ENCODE measurements at regions not wholly inside any gene's neighbourhood (a gene's known extent, or its start where the extent isn't known, plus 50 kb on each side); places are given as distances from the start of the nearest gene placed in this dataset.

GRCh38 chr1:208581209-208581608 lies 337.0 kb upstream of the PLXNA2 start:
- DNase-seq (no peak), ATAC-seq (ENCODE audit: insufficient read depth, low read depth) (no peak)

DNA sequence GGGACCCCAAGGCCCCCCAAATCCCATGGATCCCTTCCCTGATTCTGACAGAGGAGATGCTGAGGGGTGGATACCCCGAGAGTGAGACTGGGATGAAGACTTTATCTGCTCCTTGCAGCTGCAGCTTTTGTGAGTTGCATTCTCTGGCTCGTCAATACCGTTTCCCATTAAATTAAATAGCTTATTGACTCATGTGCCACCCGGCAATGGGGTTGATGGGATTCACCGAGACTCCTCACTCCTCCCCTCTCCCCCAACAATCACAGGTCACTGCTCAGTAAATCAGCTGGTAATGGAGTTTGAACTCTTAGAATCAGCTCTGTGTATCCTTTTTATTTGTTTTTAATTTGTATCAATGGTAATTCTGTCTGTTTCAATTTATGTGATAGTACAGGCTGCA lies 337.5 kb upstream of the PLXNA2 start:
- Histone ChIP-seq H4K20me1 (ENCODE audit: insufficient read depth, low read length) (no peaks in the 10 kb centered on the region), H3K9ac (ENCODE audit: low read depth, low read length) (no peak overlapping the region), H3K4me1 (ENCODE audit: insufficient read depth, low read length) (no peaks in the 10 kb centered on the region), H3K36me3 (ENCODE audit: insufficient read depth, low read length) (no peaks in the 10 kb centered on the region), H3K79me2 (ENCODE audit: insufficient read depth, low read length) (no peaks in the 10 kb centered on the region), H3K4me3 (ENCODE audit: low read depth in 1 of 2, low read length in 2 of 2) (no peak overlapping the region), H3K4me2 (ENCODE audit: insufficient read depth, low read length) (no peak overlapping the region), H3K27me3 (ENCODE audit: insufficient read depth, low read length, poor library complexity) (peaks cover 6% of the 10 kb centered on the region), H3K9me3 (ENCODE audit: insufficient read depth, low read length, severe bottlenecking) (no peaks in the 10 kb centered on the region), H3K27ac (ENCODE audit: low read length) (no peak overlapping the region), H2AFZ (ENCODE audit: low read depth, low read length) (no peak overlapping the region)
- no peak for DNase-seq
- TF ChIP-seq, protein P1, sequence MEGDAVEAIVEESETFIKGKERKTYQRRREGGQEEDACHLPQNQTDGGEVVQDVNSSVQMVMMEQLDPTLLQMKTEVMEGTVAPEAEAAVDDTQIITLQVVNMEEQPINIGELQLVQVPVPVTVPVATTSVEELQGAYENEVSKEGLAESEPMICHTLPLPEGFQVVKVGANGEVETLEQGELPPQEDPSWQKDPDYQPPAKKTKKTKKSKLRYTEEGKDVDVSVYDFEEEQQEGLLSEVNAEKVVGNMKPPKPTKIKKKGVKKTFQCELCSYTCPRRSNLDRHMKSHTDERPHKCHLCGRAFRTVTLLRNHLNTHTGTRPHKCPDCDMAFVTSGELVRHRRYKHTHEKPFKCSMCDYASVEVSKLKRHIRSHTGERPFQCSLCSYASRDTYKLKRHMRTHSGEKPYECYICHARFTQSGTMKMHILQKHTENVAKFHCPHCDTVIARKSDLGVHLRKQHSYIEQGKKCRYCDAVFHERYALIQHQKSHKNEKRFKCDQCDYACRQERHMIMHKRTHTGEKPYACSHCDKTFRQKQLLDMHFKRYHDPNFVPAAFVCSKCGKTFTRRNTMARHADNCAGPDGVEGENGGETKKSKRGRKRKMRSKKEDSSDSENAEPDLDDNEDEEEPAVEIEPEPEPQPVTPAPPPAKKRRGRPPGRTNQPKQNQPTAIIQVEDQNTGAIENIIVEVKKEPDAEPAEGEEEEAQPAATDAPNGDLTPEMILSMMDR (IDR thresholded peaks at IDR 0.05; ENCODE audit: borderline replicate concordance, extremely low read depth, low read length, poor library complexity, severe bottlenecking), result no peak
- TF ChIP-seq EZH2 (IDR thresholded peaks at IDR 0.05; ENCODE audit: borderline replicate concordance, low read depth, low read length, severe bottlenecking), result no peak
- no peak for ATAC-seq (ENCODE audit: insufficient read depth, low read depth)

More at GRCh38 chr1:208581209-208581608, 337.0 kb upstream of the PLXNA2 start:
- Histone ChIP-seq H3K9ac (ENCODE audit: low read depth, low read length) (no peak overlapping the region), H3K4me1 (ENCODE audit: insufficient read depth, low read length) (no peaks in the 10 kb centered on the region), H3K79me2 (ENCODE audit: insufficient read depth, low read length) (no peaks in the 10 kb centered on the region), H3K27ac (ENCODE audit: low read length) (no peak overlapping the region), H3K27me3 (ENCODE audit: insufficient read depth, low read length, poor library complexity) (peaks cover 9% of the 10 kb centered on the region), H4K20me1 (ENCODE audit: insufficient read depth, low read length) (no peaks in the 10 kb centered on the region), H3K4me2 (ENCODE audit: insufficient read depth, low read length) (no peak overlapping the region), H3K4me3 (ENCODE audit: low read depth in 1 of 2, low read length in 2 of 2) (no peak overlapping the region), H3K9me3 (ENCODE audit: insufficient read depth, low read length, severe bottlenecking) (no peaks in the 10 kb centered on the region), H3K36me3 (ENCODE audit: insufficient read depth, low read length) (no peaks in the 10 kb centered on the region), H2AFZ (ENCODE audit: low read depth, low read length) (no peak overlapping the region)
- TF ChIP-seq, protein P1 (IDR thresholded peaks at IDR 0.05; ENCODE audit: borderline replicate concordance, extremely low read depth, low read length, poor library complexity, severe bottlenecking), result no peak

DNA sequence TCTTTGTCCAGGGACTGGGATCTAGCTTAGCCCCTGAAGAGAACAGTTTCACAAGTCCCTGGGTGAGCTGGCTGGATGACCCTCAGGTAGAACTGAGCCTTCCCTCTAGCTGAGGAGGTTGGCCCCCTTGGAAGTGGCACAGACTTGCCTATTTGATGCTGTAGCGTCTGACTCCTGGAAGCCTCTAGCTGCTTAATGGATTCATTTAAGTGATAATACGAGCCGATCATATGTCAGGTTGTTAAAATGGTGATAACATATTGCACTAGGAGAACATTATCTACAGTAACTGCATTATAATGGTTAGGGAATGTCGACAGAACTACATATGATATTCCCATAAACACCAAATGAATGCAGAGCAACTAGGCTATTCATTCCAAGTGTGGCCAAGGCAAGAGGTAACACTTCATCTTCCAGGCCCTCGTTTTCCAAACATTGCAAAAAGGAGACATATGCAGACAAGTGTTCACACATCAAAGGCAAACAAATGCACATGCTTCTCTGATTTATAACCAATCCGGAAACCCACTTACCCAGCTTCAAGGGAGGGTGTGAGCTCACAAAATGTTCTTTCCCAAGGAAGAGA lies 340.1 kb upstream of the PLXNA2 start:
- Histone ChIP-seq H3K36me3 (ENCODE audit: insufficient read depth, low read length) (no peaks in the 10 kb centered on the region), H3K79me2 (ENCODE audit: insufficient read depth, low read length) (no peaks in the 10 kb centered on the region), H3K9ac (ENCODE audit: low read depth, low read length) (no peak overlapping the region), H4K20me1 (ENCODE audit: insufficient read depth, low read length) (no peaks in the 10 kb centered on the region), H3K27me3 (ENCODE audit: insufficient read depth, low read length, poor library complexity) (peaks cover 6% of the 10 kb centered on the region), H3K27ac (ENCODE audit: low read length) (no peak overlapping the region), H3K4me1 (ENCODE audit: insufficient read depth, low read length) (no peaks in the 10 kb centered on the region), H3K9me3 (ENCODE audit: insufficient read depth, low read length, severe bottlenecking) (no peaks in the 10 kb centered on the region), H3K4me3 (ENCODE audit: low read depth in 1 of 2, low read length in 2 of 2) (no peak overlapping the region), H2AFZ (ENCODE audit: low read depth, low read length) (no peak overlapping the region), H3K4me2 (ENCODE audit: insufficient read depth, low read length) (no peak overlapping the region)
- TF ChIP-seq, protein P1 (IDR thresholded peaks at IDR 0.05; ENCODE audit: borderline replicate concordance, extremely low read depth, low read length, poor library complexity, severe bottlenecking), result no peak
- TF ChIP-seq EZH2 (IDR thresholded peaks at IDR 0.05; ENCODE audit: borderline replicate concordance, low read depth, low read length, severe bottlenecking), result no peak
- DNase-seq (no peak), ATAC-seq (ENCODE audit: insufficient read depth, low read depth) (no peak)

DNA sequence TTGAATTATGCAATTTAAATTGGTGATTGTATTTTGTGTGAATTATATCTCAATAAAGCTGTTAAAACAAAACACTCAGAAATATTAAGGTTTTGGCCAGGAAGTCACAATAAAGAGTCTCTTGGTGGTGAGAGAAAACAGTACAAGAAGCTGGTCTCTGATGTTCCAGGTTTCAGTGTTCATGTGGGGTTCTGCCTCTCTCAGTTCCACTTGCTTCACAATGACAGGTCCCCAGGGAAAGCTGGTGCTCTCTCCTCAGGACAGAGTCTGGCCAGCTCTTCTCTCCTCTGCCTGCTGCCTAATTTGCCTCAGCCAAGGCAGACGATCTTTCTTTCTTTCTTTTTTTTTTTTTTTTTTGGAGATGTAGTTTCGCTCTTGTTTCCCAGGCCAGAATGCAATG lies 342.9 kb upstream of the PLXNA2 start:
- no peaks in the 10 kb centered on the region for H3K9me3 ChIP-seq (ENCODE audit: insufficient read depth, low read length, severe bottlenecking)

More for the DNA sequence above, 342.9 kb upstream of the PLXNA2 start:
- Histone ChIP-seq H3K4me3 (ENCODE audit: low read depth in 1 of 2, low read length in 2 of 2) (no peak overlapping the region), H2AFZ (ENCODE audit: low read depth, low read length) (no peak overlapping the region), H3K27me3 (ENCODE audit: insufficient read depth, low read length, poor library complexity) (peaks cover 7% of the 10 kb centered on the region), H3K27ac (ENCODE audit: low read length) (no peak overlapping the region), H3K9ac (ENCODE audit: low read depth, low read length) (no peak overlapping the region), H3K4me1 (ENCODE audit: insufficient read depth, low read length) (no peaks in the 10 kb centered on the region), H4K20me1 (ENCODE audit: insufficient read depth, low read length) (no peaks in the 10 kb centered on the region), H3K36me3 (ENCODE audit: insufficient read depth, low read length) (no peaks in the 10 kb centered on the region), H3K79me2 (ENCODE audit: insufficient read depth, low read length) (no peaks in the 10 kb centered on the region), H3K4me2 (ENCODE audit: insufficient read depth, low read length) (no peak overlapping the region)
- DNase-seq (no peak), ATAC-seq (ENCODE audit: insufficient read depth, low read depth) (no peak)
- no peak for TF ChIP-seq EZH2 (IDR thresholded peaks at IDR 0.05; ENCODE audit: borderline replicate concordance, low read depth, low read length, severe bottlenecking)
- TF ChIP-seq, protein P1 (IDR thresholded peaks at IDR 0.05; ENCODE audit: borderline replicate concordance, extremely low read depth, low read length, poor library complexity, severe bottlenecking), result no peak

Data from DND-41 (cell line).